Mucosa of gallbladder (tissue), 1 donor: ENCODE measurements at regions not wholly inside any gene's neighbourhood (a gene's known extent, or its start where the extent isn't known, plus 50 kb on each side); places are given as distances from the start of the nearest gene placed in this dataset.
"Not testable (repeated sequence)": the region's sequence is repeated elsewhere in the genome, so short reads cannot be mapped to it uniquely, and the experiment has no call there.

ENCODE experiments used
- DNase-seq: peaks from one replicate; pipeline ENCODE4 v3.0.0-alpha.2; 2020; ENCODE audit warnings: low spot score
- donor health status: DM: no; HTN: no; CAD: no.

DNA sequence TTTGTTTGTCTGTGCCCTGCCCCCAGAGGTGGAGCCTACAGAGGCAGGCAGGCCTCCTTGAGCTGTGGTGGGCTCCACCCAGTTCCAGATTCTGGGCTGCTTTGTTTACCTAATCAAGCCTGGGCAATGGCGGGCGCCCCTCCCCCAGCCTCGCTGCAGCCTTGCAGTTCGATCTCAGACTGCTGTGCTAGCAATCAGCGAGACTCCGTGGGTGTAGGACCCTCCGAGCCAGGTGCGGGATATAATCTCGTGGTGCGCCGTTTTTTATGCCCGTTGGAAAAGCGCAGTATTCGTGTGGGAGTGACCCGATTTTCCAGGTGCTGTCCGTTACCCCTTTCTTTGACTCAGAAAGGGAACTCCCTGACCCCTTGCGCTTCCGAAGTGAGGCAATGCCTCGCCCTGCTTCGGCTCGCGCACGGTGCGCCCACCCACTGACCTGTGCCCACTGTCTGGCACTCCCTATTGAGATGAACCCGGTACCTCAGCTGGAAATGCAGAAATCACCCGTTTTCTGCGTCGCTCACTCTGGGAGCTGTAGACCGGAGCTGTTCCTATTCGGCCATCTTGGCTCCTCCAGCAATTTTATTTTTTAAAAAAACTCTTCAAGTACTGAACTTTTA is 958.5 kb upstream of the SEMA6A start:
- DNase-seq = not testable (repeated sequence)

GRCh38 chr5:117519957-117520500 is 945.4 kb upstream of the SEMA6A start:
- DNase-seq = no peak

DNA sequence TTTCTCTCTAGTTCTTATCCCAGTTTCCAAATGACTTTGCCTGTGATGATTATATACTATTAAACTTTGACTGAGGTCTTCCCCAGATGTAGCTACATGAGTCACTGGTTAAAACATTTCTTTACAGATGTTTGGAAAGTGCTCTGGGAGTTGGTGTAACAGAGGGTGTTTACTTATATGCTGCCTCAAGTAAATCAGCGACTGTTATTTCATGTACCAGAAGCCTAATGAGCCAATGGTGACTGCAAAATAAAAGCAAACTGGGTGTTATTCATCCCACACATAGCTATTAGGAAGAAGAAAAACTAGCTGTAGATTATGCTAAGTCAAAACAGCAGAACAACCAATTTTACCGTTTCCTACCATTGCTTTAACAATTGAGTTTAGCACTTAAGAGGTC is 929.7 kb upstream of the SEMA6A start:
- DNase-seq = no peak

DNA sequence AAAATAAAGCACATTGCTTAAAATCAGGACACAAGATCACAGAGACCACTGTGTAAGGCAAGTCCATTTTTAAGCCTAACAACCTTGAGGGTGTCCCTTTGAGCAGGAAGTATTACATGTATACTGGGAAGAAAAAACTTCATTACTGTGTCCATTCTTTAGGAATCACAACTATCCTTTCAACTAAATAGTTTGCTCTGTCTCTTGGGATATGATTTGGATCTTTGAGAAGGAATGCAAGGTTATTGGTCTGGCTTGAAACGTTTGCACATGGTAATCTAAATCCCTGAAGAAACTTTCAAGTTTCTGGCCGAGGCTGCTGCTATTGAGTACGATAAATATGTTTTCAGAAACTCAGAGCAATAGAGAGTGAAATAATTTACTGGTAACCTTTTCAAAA is 923.0 kb upstream of the SEMA6A start:
- no peak for DNase-seq

GRCh38 chr5:117496801-117497200 is 922.2 kb upstream of the SEMA6A start:
- DNase-seq = no peak

DNA sequence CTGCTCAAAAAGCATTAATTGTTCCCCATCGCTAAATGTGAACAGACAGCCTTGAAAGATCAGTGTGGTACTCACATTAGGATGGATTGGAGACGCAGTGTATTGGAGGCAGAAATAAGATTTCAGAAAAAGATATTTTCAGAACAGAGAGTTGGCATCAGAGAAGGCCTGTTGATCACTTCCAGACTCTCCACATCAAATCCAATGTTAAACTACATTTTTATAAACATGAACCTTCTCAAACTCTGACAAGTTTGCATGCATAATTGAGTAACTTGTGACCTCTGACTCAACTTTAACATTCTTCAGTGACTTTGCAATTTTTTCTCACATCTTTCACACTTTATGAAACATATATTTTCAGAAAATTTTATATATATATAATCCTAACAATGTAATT is 919.6 kb upstream of the SEMA6A start:
- DNase-seq = no peak

- no peak for DNase-seq
These were observed 914.4 kb upstream of the SEMA6A start for GRCh38 chr5:117488976-117489500.

GRCh38 chr5:117487556-117487955 is 912.9 kb upstream of the SEMA6A start:
- no peak for DNase-seq

DNA sequence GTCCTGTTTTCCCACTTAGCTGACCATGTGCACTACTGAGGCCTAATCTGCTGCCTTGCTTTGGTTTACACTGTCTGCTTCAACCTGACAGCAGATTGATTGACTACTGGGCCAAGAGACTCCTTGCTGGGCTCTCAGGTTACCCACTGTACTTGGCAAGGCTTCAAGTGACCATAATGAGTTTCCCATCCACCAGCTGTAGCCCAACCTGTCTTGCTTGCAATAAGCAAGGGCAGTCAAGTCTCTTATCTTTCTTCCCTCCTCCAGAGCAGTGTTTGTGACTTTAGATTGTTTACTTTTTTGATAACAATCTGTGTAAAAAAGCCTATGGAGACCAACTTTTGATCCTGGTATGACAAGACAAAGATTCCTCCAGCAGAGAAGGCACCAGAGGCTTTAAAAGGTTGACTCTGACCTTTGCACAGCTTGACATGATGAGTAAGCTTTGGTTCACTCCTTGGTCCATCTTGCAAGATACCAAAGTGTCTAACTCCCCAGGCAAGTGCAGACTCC is 912.3 kb upstream of the SEMA6A start:
- no peak for DNase-seq

- no peak for DNase-seq
These were observed 911.6 kb upstream of the SEMA6A start for GRCh38 chr5:117486261-117486660.

- no peak for DNase-seq
These were observed 901.3 kb upstream of the SEMA6A start for GRCh38 chr5:117475919-117476318.

- DNase-seq = no peak
These were observed 898.5 kb upstream of the SEMA6A start for GRCh38 chr5:117473165-117473564.

GRCh38 chr5:117463881-117464570 is 889.4 kb upstream of the SEMA6A start:
- DNase-seq = no peak

DNA sequence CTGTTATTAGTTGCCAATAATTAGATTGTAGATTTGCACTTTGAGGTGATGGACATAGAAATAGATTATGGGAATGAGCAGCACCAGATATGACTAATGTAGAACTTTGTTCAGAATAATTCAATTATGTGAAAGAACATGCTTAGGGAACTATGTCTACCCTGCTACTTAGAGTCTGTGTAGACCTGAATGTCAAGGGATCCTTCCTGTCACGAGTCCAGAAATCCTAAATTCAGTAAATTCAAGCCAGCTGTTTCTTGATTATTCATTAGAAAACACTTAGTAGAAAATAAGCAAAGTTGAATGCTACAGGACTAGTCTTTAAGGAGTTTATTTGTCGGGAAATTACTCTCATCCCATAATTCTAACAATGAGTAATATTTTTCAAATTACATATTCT is 887.3 kb upstream of the SEMA6A start:
- DNase-seq = no peak

DNA sequence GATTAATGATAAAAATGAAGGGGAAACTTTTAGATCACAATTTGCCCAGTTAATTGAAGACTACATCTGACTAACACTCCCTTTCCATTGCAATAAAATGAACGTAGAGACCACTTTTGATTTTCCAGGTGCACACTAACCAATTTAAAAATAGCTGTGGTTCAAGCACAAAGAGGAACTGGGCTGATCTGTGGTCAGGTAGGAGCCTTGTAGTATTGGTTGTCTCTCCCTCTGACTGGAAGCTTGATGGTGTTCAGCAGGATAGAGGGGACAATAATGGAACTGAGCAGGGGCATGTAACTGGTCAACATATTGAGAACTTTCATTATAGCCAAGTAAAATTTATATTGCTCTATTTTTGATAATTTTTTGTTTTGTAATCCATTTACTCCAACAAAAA is 886.8 kb upstream of the SEMA6A start:
- no peak for DNase-seq

DNA sequence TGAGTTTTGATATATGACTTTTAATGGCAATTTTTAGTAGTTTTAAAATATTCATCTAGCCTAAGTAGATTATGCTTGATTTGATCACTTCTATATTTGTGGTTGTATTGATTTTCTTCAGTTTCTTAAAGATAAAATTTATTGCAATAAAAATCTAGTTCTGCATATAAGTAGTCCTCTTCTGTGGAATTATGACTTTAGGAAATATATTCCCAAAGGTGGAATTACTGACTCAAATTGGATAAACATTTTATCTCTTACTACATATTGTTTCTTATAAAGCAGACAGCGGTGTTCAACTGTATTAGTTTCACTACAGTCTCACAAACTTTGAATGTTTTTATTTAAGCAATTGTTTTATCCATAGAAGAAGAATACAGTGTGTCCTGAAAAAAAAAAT is 883.0 kb upstream of the SEMA6A start:
- DNase-seq = no peak

DNA sequence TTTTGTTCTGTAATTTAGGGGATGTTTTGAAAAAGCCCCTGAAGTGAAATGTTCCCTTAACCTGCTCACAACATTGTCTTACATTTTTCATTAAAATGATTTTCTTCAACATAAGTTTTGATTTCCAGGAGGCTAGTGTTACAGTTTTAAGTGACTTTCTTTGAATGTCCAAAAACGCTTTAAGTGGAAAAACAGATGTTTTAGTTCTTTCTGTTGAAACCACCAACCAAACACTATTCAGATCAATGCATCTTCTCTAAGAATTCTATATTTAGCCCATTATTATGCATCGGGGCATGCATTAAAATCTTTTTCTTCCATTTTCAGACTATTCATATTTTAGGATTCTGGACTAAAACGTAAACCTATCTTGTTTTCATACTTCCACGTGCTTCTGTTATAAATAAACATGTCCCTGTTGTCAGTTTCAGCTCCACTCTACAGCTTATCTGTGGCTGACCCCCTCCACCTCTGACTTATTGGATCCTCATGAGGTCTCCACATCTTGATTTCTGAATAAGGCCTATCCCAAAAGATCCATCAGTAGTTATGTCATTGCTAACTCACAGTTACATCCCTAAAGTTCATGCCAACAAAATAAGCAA is 882.3 kb upstream of the SEMA6A start:
- DNase-seq = no peak

DNA sequence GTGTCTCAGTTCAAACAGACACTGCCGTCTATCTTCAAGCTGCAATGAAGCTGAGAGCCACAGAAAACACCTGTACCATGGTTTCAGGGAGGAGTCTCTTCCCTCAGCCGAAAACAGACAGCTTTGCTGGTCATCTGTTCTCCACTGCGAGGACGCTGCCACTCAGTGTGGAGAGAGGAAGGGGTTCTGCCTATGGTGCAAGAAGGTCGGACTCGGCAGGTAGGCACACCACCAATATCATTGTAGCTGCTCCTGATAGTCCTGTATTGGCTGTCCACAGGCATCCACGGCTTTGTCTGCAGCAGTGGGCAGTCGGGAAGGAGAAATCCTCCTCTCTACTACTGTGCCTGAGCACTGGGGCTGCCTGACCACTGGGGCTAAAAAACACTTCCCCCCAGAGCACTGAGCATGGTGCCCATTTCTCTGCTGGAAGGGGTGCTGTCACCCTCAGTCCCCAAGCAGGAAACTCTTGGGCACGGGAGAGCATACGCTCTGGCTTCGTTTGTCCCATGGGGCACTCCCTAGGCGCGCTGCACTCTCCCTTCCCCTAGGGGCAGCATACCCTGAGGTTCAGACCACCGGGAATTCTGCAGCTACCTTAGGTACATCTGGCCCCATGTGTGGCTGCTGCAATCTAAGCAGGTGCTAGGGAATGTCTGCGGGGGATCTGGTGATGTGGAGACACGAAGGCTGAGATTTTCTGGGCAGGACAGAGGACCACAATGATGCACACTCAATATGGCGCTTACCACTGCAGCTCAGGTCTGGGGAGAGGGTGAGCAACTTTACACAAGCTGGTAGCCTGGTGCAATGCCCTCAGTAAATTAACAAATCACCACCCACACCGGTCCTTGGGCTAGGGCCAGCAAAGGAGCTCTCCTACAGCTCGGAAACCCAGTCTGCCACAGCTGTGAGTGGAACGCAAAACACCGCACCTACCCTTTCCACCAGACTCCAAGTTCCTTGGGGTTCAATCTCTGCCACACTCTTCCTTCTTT is 880.9 kb upstream of the SEMA6A start:
- peak; percentile 56 for DNase-seq

DNA sequence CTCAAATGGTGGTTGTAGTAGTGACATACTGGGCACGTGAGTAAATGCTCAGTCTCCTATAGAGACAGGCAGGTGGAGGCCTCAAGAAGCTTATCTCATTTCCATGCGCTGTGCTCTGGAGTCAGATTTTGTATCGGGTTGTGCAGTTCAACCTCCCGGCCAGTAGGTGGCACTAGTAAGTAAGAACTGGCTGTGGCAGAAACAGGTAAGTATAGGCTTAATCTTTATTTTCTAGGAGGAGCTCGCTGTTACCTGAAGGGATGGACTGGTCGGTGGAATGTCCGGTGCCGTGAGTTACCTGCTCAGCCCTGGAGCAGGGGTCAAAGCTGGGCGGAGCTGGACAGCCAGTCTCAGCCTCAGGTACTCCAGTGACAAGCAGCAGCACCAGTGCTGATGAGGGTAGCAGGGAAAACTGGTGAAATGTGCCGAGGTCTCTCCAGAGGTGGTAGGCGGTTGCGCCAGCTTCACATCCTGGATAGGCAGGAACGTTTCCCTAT is 880.1 kb upstream of the SEMA6A start:
- peak; percentile 77 for DNase-seq

DNA sequence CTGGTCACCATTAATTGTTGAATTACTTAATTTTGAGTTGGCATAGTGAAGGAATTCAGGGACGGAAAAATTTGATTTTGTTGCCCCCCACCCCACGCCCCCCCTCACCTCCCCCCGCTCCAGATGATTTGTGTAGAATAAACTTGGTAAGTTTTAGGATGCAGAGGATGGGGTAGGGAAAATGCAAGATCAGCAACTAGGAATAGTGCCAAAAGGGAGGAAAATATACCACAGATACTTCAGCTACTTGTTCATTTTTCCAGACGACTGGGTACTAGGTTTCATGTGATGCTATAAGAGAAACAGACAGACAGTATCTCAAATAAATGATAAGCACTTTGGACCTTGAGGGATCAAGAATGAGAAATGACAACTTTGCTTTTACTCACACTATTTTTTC is 862.2 kb upstream of the SEMA6A start:
- DNase-seq = no peak

DNA sequence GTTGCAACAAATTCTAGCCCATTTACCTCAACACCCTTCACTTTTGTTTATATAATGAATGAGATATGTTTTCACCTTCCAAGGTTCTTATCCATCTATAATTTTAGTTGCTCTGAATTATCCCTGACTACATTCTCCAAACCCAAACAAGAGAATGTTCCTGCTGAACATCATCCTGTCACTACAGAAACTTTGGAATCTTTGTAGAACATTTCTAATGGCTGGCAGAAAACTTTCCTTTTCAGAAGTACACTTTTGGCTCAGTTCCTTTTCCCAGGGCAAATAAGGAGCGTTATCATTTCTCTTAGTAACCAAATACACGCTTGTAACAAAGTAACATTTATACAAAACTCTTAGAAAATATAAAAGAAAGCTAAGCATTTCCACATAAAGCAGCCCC is 860.6 kb upstream of the SEMA6A start:
- no peak for DNase-seq
